ENCODE measurements at regions not wholly inside any gene's neighbourhood (a gene's known extent, or its start where the extent isn't known, plus 50 kb on each side); places are given as distances from the start of the nearest gene placed in this dataset.

DNA sequence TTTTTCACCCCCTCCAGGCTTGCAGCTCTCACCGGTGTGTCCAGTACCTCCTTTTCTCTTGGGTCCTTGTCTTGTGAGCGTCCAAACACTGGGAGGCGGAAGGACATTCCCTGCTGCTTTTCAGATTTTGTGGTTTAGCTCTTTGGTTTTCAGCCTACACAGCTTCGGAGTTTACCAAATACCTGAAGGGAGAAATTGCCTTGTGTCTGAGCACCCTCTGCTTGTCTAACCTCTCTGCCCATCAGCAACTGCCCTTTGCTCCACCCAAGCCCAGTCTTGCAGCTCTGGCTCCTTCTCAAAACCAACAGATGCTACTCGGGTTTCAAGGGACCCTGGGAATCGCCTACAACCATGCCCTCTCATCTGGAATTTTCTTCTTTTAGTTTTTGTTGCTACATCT lies 519.1 kb upstream of the IGFBP3 start:
- no peak for DNase-seq (ENCODE audit: low read depth, low spot score)
- TF ChIP-seq, protein P1, sequence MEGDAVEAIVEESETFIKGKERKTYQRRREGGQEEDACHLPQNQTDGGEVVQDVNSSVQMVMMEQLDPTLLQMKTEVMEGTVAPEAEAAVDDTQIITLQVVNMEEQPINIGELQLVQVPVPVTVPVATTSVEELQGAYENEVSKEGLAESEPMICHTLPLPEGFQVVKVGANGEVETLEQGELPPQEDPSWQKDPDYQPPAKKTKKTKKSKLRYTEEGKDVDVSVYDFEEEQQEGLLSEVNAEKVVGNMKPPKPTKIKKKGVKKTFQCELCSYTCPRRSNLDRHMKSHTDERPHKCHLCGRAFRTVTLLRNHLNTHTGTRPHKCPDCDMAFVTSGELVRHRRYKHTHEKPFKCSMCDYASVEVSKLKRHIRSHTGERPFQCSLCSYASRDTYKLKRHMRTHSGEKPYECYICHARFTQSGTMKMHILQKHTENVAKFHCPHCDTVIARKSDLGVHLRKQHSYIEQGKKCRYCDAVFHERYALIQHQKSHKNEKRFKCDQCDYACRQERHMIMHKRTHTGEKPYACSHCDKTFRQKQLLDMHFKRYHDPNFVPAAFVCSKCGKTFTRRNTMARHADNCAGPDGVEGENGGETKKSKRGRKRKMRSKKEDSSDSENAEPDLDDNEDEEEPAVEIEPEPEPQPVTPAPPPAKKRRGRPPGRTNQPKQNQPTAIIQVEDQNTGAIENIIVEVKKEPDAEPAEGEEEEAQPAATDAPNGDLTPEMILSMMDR (IDR thresholded peaks at IDR 0.05; ENCODE audit: insufficient read depth, low read length, missing control alignments), result no peak
- ChIA-PET CTCF (interaction anchor here (1.3 kb wide), 1 partner anchor 9 kb away, joined by 3 read pairs; no protein-coding TSS in a partner anchor), POLR2A (no interaction called here)
- no peak overlapping the region for H3K4me3 ChIP-seq (ENCODE audit: low read depth, low read length)

DNA sequence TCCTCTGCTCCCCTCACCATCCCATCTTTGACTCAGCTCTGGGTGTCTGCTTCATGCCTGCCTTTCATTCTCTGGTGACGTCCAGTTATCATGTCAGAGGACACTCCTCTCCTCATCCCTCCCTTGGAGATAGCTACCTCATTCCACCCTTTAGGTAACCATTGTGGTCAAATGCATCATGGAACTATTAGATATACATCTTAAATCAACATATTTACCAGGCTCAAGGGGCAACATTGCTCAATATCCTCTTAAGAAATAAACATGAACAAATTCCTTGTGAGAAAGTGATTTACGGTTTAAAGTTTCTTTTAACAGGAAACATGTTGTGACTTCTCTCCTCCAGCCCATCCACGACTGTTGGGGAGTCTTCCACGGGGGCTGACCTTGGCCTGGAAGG lies 511.6 kb upstream of the IGFBP3 start:
- CTCF ChIA-PET, result no interaction called here
- TF ChIP-seq, protein P1 (IDR thresholded peaks at IDR 0.05; ENCODE audit: insufficient read depth, low read length, missing control alignments), result no peak
- POLR2A ChIA-PET, result no interaction called here
- H3K4me3 ChIP-seq (ENCODE audit: low read depth, low read length), result no peak overlapping the region
- DNase-seq (ENCODE audit: low read depth, low spot score), result peak; percentile 38

GRCh38 chr7:46428295-46428694 lies 507.2 kb upstream of the IGFBP3 start:
- ChIA-PET POLR2A (no interaction called here), CTCF (no interaction called here)
- TF ChIP-seq, protein P1 (IDR thresholded peaks at IDR 0.05; ENCODE audit: insufficient read depth, low read length, missing control alignments), result no peak
- DNase-seq (ENCODE audit: low read depth, low spot score), result no peak
- no peak overlapping the region for H3K4me3 ChIP-seq (ENCODE audit: low read depth, low read length)

DNA sequence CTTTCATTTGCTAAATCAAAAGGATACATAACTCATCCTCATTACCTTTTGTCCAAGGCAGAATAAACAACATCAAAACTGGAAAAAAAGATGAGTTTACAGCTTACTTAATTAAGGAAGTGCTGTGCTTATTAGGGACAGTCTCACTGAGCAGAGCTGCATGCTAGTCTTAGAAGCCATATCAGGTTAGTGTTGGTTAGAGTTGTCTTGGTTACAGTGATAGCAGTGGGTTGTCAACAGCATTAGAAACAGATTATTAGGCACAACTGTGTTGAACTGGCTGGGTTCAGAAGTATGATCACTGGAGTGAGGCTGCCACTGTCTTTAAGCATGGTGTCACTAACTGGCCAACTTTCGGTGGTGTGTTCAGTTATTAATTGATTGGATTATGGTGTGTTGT lies 503.9 kb upstream of the IGFBP3 start:
- TF ChIP-seq, protein P1 (IDR thresholded peaks at IDR 0.05; ENCODE audit: insufficient read depth, low read length, missing control alignments), result no peak
- ChIA-PET POLR2A (no interaction called here), CTCF (no interaction called here)
- no peak for DNase-seq (ENCODE audit: low read depth, low spot score)
- no peak overlapping the region for H3K4me3 ChIP-seq (ENCODE audit: low read depth, low read length)

- TF ChIP-seq, protein P1 (IDR thresholded peaks at IDR 0.05; ENCODE audit: insufficient read depth, low read length, missing control alignments), result no peak
- H3K4me3 ChIP-seq (ENCODE audit: low read depth, low read length), result no peak overlapping the region
- CTCF ChIA-PET, result no interaction called here
- DNase-seq (ENCODE audit: low read depth, low spot score), result no peak
- POLR2A ChIA-PET, result no interaction called here
Measured at GRCh38 chr7:46421441-46422230, 500.6 kb upstream of the IGFBP3 start.

DNA sequence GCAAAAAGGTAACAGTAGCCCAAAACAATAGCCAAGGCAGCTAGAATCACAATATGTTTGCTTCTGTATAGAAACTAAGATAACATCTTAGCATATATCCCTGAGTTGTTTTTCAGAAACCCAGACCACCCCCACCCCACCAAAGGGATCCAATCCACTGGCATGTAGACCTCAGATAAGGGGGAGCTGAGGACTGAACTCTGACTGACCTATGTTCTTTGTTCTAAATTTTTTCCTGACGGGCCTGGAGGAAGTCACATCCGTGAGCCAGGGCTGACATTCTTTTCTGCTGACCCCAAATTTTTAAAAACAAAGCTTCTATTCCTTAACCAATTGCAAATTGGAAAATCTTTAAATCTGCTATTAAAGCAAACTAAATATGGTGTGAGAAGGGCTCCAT lies 493.9 kb upstream of the IGFBP3 start:
- CTCF ChIA-PET, result interaction anchor here (1.7 kb wide), 1 partner anchor 14 kb away, joined by 4 read pairs; no protein-coding TSS in a partner anchor

More for the DNA sequence above, 493.9 kb upstream of the IGFBP3 start:
- H3K4me3 ChIP-seq (ENCODE audit: low read depth, low read length), result no peak overlapping the region
- DNase-seq (ENCODE audit: low read depth, low spot score), result no peak
- TF ChIP-seq, protein P1 (IDR thresholded peaks at IDR 0.05; ENCODE audit: insufficient read depth, low read length, missing control alignments), result no peak
- POLR2A ChIA-PET, result no interaction called here

Measured in AG04449 (cell line).